PC-9 (cell line): ENCODE measurements at regions not wholly inside any gene's neighbourhood (a gene's known extent, or its start where the extent isn't known, plus 50 kb on each side); places are given as distances from the start of the nearest gene placed in this dataset.

Source experiments
- CTCF ChIP-seq: fragments of 200-600 bp; sonication (generic); conservative IDR thresholded peaks from 2 replicates; pipeline ENCODE4 v1.6.1; 2017; ENCODE audit warnings: mixed run types, antibody characterized with exemption, mild to moderate bottlenecking, moderate library complexity
- EZH2 ChIP-seq: fragments of 200-600 bp; sonication (generic); IDR thresholded peaks from 2 replicates; pipeline ENCODE4 v1.8.0; 2017; ENCODE audit warnings: antibody characterized with exemption, low read depth

GRCh38 chr18:78634061-78634696 lies 345.4 kb upstream of the SALL3 start:
- TF ChIP-seq CTCF, result no peak
- no peak for TF ChIP-seq EZH2
